Neural cell (in vitro differentiated cells): ENCODE measurements at regions not wholly inside any gene's neighbourhood (a gene's known extent, or its start where the extent isn't known, plus 50 kb on each side); places are given as distances from the start of the nearest gene placed in this dataset.

Experiments
- CTCF ChIP-seq: fragments of 450-650 bp; IDR thresholded peaks from 2 replicates; pipeline ENCODE4 v1.5.1; 2014; ENCODE audit warnings: antibody characterized with exemption, mild to moderate bottlenecking, moderate library complexity; ENCODE audit not compliant: poor library complexity, severe bottlenecking
- EP300 ChIP-seq: fragments of 450-650 bp; conservative IDR thresholded peaks from 2 replicates; pipeline ENCODE4 v1.6.1; 2014; ENCODE audit warnings: antibody characterized with exemption, mild to moderate bottlenecking, moderate library complexity; ENCODE audit not compliant: poor library complexity, severe bottlenecking
- EZH2 ChIP-seq: fragments of 200-600, 300-800 bp; shearing (Covaris generic), sonication (generic); IDR thresholded peaks from 2 replicates; pipeline ENCODE4 v1.6.1; 2014; ENCODE audit warnings: antibody characterized with exemption, low read length, borderline replicate concordance, mild to moderate bottlenecking; ENCODE audit not compliant: insufficient read depth, poor library complexity, severe bottlenecking
- MXI1 ChIP-seq: fragments of 450-650 bp; conservative IDR thresholded peaks from 2 replicates; pipeline ENCODE4 v1.6.1; 2014; ENCODE audit warnings: antibody characterized with exemption, mild to moderate bottlenecking; ENCODE audit not compliant: poor library complexity, severe bottlenecking
- RAD21 ChIP-seq: fragments of 450-650 bp; conservative IDR thresholded peaks from 2 replicates; pipeline ENCODE4 v1.6.1; 2014; ENCODE audit warnings: antibody characterized with exemption, mild to moderate bottlenecking, moderate library complexity
- REST ChIP-seq: IDR thresholded peaks from 2 replicates; pipeline ENCODE4 v1.6.1; 2012; ENCODE audit warnings: borderline replicate concordance
- TAF1 ChIP-seq: IDR thresholded peaks from 2 replicates; pipeline ENCODE4 v1.6.1; 2012; ENCODE audit warnings: low read depth

- TF ChIP-seq CTCF (no peak), EZH2 (no peak), EP300 (no peak), RAD21 (no peak), TAF1 (no peak), MXI1 (no peak), REST (no peak)
These were observed 186.7 kb upstream of the CST7 start for GRCh38 chr20:24762371-24762770.
